ENCODE measurements at regions not wholly inside any gene's neighbourhood (a gene's known extent, or its start where the extent isn't known, plus 50 kb on each side); places are given as distances from the start of the nearest gene placed in this dataset.

- TF ChIP-seq TSHZ2 (CRISPR knock-in tag; IDR thresholded peaks at IDR 0.05) (no peak), ZNF8 (CRISPR knock-in tag; IDR thresholded peaks at IDR 0.05) (no peak)
Measured at GRCh38 chr1:94636100-94636499, 94.5 kb upstream of the F3 start (continued).

GRCh38 chr1:94634977-94635416, 93.4 kb upstream of the F3 start:
- ATAC-seq, result no peak
- TF ChIP-seq ZFP30 (CRISPR knock-in tag; IDR thresholded peaks at IDR 0.05), result no peak
- no peak for TF ChIP-seq CSDC2 (CRISPR knock-in tag; IDR thresholded peaks at IDR 0.05)
- TF ChIP-seq SNAI2 (CRISPR knock-in tag; IDR thresholded peaks at IDR 0.05), result no peak
- no peak for TF ChIP-seq ZNF70 (CRISPR knock-in tag; IDR thresholded peaks at IDR 0.05)
- no peak for TF ChIP-seq PPARA (CRISPR knock-in tag; IDR thresholded peaks at IDR 0.05; ENCODE audit: borderline replicate concordance)
- no peak for TF ChIP-seq ZNF8 (CRISPR knock-in tag; IDR thresholded peaks at IDR 0.05)
- TF ChIP-seq PATZ1 (CRISPR knock-in tag; IDR thresholded peaks at IDR 0.05; ENCODE audit: borderline replicate concordance), result no peak
- no peak for TF ChIP-seq TOX (CRISPR knock-in tag; IDR thresholded peaks at IDR 0.05; ENCODE audit: borderline replicate concordance)
- no peak for TF ChIP-seq ZC3H10 (CRISPR knock-in tag; IDR thresholded peaks at IDR 0.05)
- TF ChIP-seq RARB (CRISPR knock-in tag; IDR thresholded peaks at IDR 0.05), result no peak
- TF ChIP-seq CREB5 (CRISPR knock-in tag; IDR thresholded peaks at IDR 0.05; ENCODE audit: low read depth), result no peak
- TF ChIP-seq ZNF565 (CRISPR knock-in tag; conservative IDR thresholded peaks at IDR 0.05; ENCODE audit: low read depth), result no peak
- TF ChIP-seq ZFP3 (CRISPR knock-in tag; IDR thresholded peaks at IDR 0.05), result no peak
- no peak for TF ChIP-seq ARNTL (CRISPR knock-in tag; IDR thresholded peaks at IDR 0.05; ENCODE audit: borderline replicate concordance, low read depth)
- TF ChIP-seq TSHZ2 (CRISPR knock-in tag; IDR thresholded peaks at IDR 0.05), result no peak
- no peak for TF ChIP-seq ISL1 (CRISPR knock-in tag; IDR thresholded peaks at IDR 0.05)

- ATAC-seq, result no peak
- TF ChIP-seq PPARA (CRISPR knock-in tag; IDR thresholded peaks at IDR 0.05; ENCODE audit: borderline replicate concordance) (no peak), PATZ1 (CRISPR knock-in tag; IDR thresholded peaks at IDR 0.05; ENCODE audit: borderline replicate concordance) (no peak), ESRRG (CRISPR knock-in tag; IDR thresholded peaks at IDR 0.05) (no peak), CSRNP3 (CRISPR knock-in tag; IDR thresholded peaks at IDR 0.05) (no peak)
Measured at GRCh38 chr1:94633051-94633450, 91.5 kb upstream of the F3 start.
